ENCODE measurements at regions not wholly inside any gene's neighbourhood (a gene's known extent, or its start where the extent isn't known, plus 50 kb on each side); places are given as distances from the start of the nearest gene placed in this dataset.

- TF ChIP-seq CTCF (IDR thresholded peaks at IDR 0.05) (no peak), EP300 (IDR thresholded peaks at IDR 0.05) (no peak), POLR2A (IDR thresholded peaks at IDR 0.05) (no peak)
Measured at GRCh38 chr5:2217219-2217618, 334.5 kb upstream of the IRX4 start.
